ENCODE measurements at regions not wholly inside any gene's neighbourhood (a gene's known extent, or its start where the extent isn't known, plus 50 kb on each side); places are given as distances from the start of the nearest gene placed in this dataset.

DNA sequence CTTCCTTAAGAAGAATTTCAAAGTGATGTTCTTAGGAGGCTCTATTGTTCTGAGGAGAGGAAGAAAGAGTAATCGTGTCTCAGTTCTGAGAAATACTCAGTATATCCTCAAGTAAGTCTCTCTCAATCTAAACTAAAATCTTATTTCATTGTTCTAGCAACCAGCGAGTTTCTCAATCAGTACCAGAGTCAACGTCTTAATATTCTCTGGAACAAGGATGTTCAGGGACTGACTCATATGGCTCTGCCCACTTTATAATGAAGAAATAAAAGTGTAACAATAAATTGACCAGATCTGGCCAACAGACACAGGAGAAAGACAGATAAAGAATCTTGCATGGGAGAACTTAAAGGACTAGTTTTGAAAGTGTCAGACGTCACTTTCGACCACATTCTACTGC, 469.8 kb upstream of the FLRT2 start:
- H3K9me1 ChIP-seq (replicated peaks; ENCODE audit: control insufficient read depth, extremely low read depth, insufficient read depth, low read length), result no peaks in the 10 kb centered on the region
- H3K9me3 ChIP-seq (replicated peaks; ENCODE audit: control insufficient read depth, insufficient read depth, low read length), result no peaks in the 10 kb centered on the region
- no peaks in the 10 kb centered on the region for H3K27me3 ChIP-seq (ENCODE audit: control insufficient read depth in 2 of 2, insufficient read depth in 2 of 2, low read length in 2 of 2)
- H3K4me3 ChIP-seq (replicated peaks in 1 of 3; ENCODE audit: insufficient read depth in 1 of 3, low read depth in 1 of 3, low read length in 3 of 3), result no peak overlapping the region
- H3K27ac ChIP-seq (ENCODE audit: insufficient read depth, low read depth, low read length), result no peak overlapping the region
- intact Hi-C loops (cut with micrococcal nuclease) (no loop called here), dilution Hi-C loops (cut with MboI; ENCODE audit: extremely low pct_ligation_motif_present, low sequenced_read_pairs) (no loop called here)
- H3K4me2 ChIP-seq (ENCODE audit: insufficient read depth, low read length), result no peak overlapping the region
- FAIRE-seq (no peak), DNase-seq (ENCODE audit: low read depth, low spot score) (no peak)
- POLR2A ChIA-PET, result no interaction called here
- no peaks in the 10 kb centered on the region for H3K36me3 ChIP-seq (ENCODE audit: control insufficient read depth in 2 of 2, extremely low read depth in 1 of 2, insufficient read depth in 2 of 2, low read length in 2 of 2)
- CTCF ChIA-PET, result interaction anchor here (1.6 kb wide), 1 partner anchor 9 kb away, joined by 5 read pairs; no protein-coding TSS in a partner anchor
- no peak overlapping the region for H3K9ac ChIP-seq (replicated peaks; ENCODE audit: extremely low read depth, insufficient read depth, low read length)
- no peaks in the 10 kb centered on the region for H3K79me2 ChIP-seq (ENCODE audit: control insufficient read depth, insufficient read depth, low read length)
- TF ChIP-seq MYC (IDR thresholded peaks at IDR 0.05; ENCODE audit: low read depth, low read length) (no peak), JUN (IDR thresholded peaks at IDR 0.05; ENCODE audit: borderline replicate concordance, insufficient read depth, insufficient read length, low read depth) (no peak), GATA2 (IDR thresholded peaks at IDR 0.05; ENCODE audit: insufficient read depth, insufficient read length, low read depth, low read length) (no peak), MAX (IDR thresholded peaks at IDR 0.05; ENCODE audit: insufficient read depth, insufficient read length) (no peak), POLR2AphosphoS5 (IDR thresholded peaks at IDR 0.05; ENCODE audit: insufficient read depth, low read depth, low read length) (no peak), FOS (IDR thresholded peaks at IDR 0.05; ENCODE audit: borderline replicate concordance, insufficient read depth, low read length) (no peak), POLR2A (IDR thresholded peaks at IDR 0.05; ENCODE audit: low read depth, low read length) (no peak), CTCF (IDR thresholded peaks at IDR 0.05; ENCODE audit: extremely low read depth in 1 of 2, insufficient read depth in 1 of 2, low read depth in 1 of 2, low read length in 2 of 2) (no peak), EZH2 (IDR thresholded peaks at IDR 0.05; ENCODE audit: borderline replicate concordance, low read depth, low read length, severe bottlenecking) (no peak)
- H3K4me1 ChIP-seq (ENCODE audit: control insufficient read depth, extremely low read depth, insufficient read depth, low read length), result no peaks in the 10 kb centered on the region
- no peaks in the 10 kb centered on the region for H4K20me1 ChIP-seq (replicated peaks; ENCODE audit: control insufficient read depth, extremely low read depth, insufficient read depth, low read length)
- H2AFZ ChIP-seq (ENCODE audit: low read depth, low read length), result no peak overlapping the region
- no TSS peak for BruUV-seq (replicated peaks)
